ENCODE measurements at regions not wholly inside any gene's neighbourhood (a gene's known extent, or its start where the extent isn't known, plus 50 kb on each side); places are given as distances from the start of the nearest gene placed in this dataset.

- intact Hi-C loops (cut with micrococcal nuclease): no loop called here
- Mint-ChIP-seq H3K4me3 (no peak overlapping the region), H3K36me3 (no peaks in the 10 kb centered on the region), H3K9me3 (no peaks in the 10 kb centered on the region), H3K27me3 (peaks cover 10 to 18% of the 10 kb centered on the region in 2 donors), H3K27ac (no peak overlapping the region), H3K4me1 (no peaks in the 10 kb centered on the region)
- no peak for DNase-seq
- Histone ChIP-seq H3K27ac (ENCODE audit: low read depth, low read length) (no peak overlapping the region), H3K4me1 (ENCODE audit: insufficient read depth, low read length) (no peaks in the 10 kb centered on the region), H3K4me3 (ENCODE audit: low read length in 2 of 2) (no peak overlapping the region), H3K27me3 (ENCODE audit: insufficient read depth, low read length) (no peaks in the 10 kb centered on the region), H3K36me3 (ENCODE audit: insufficient read depth, low read length) (no peaks in the 10 kb centered on the region), H3K9me3 (ENCODE audit: control insufficient read depth in 1 of 2, low read length in 2 of 2) (no peaks in the 10 kb centered on the region)
- ChIA-PET CTCF (ENCODE audit: partially characterized antibody) (no interaction called here), POLR2A (ENCODE audit: partially characterized antibody) (no interaction called here)
Measured at GRCh38 chr12:69090722-69091121, 148.6 kb upstream of the CPSF6 start.

- Histone ChIP-seq H3K27me3 (ENCODE audit: insufficient read depth, low read length) (no peaks in the 10 kb centered on the region), H3K4me1 (ENCODE audit: insufficient read depth, low read length) (no peaks in the 10 kb centered on the region), H3K36me3 (ENCODE audit: insufficient read depth, low read length) (no peaks in the 10 kb centered on the region), H3K27ac (ENCODE audit: low read depth, low read length) (no peak overlapping the region), H3K4me3 (ENCODE audit: low read length in 2 of 2) (no peak overlapping the region), H3K9me3 (ENCODE audit: control insufficient read depth in 1 of 2, low read length in 2 of 2) (no peaks in the 10 kb centered on the region)
- DNase-seq: no peak
- H3K36me3 Mint-ChIP-seq: no peaks in the 10 kb centered on the region
- intact Hi-C loops (cut with micrococcal nuclease): no loop called here
- H3K27ac Mint-ChIP-seq: no peak overlapping the region
- ChIA-PET POLR2A (ENCODE audit: partially characterized antibody) (no interaction called here), CTCF (ENCODE audit: partially characterized antibody) (no interaction called here)
- H3K4me3 Mint-ChIP-seq: no peak overlapping the region
- no peaks in the 10 kb centered on the region for H3K9me3 Mint-ChIP-seq
- peaks cover 10 to 18% of the 10 kb centered on the region in 2 donors for H3K27me3 Mint-ChIP-seq
- H3K4me1 Mint-ChIP-seq: no peaks in the 10 kb centered on the region
Measured at GRCh38 chr12:69091442-69092017, 147.8 kb upstream of the CPSF6 start.

GRCh38 chr12:69092137-69092536, 147.2 kb upstream of the CPSF6 start:
- Histone ChIP-seq H3K36me3 (ENCODE audit: insufficient read depth, low read length) (no peaks in the 10 kb centered on the region), H3K27me3 (ENCODE audit: insufficient read depth, low read length) (no peaks in the 10 kb centered on the region), H3K9me3 (ENCODE audit: control insufficient read depth in 1 of 2, low read length in 2 of 2) (no peaks in the 10 kb centered on the region), H3K4me1 (ENCODE audit: insufficient read depth, low read length) (no peaks in the 10 kb centered on the region), H3K4me3 (ENCODE audit: low read length in 2 of 2) (no peak overlapping the region), H3K27ac (ENCODE audit: low read depth, low read length) (no peak overlapping the region)
- ChIA-PET CTCF (ENCODE audit: partially characterized antibody) (no interaction called here), POLR2A (ENCODE audit: partially characterized antibody) (no interaction called here)
- intact Hi-C loops (cut with micrococcal nuclease): no loop called here
- Mint-ChIP-seq H3K4me3 (no peak overlapping the region), H3K9me3 (no peaks in the 10 kb centered on the region), H3K4me1 (no peaks in the 10 kb centered on the region), H3K27me3 (peaks cover 10 to 15% of the 10 kb centered on the region in 2 donors), H3K27ac (no peak overlapping the region), H3K36me3 (no peaks in the 10 kb centered on the region)
- no peak for DNase-seq

- Histone ChIP-seq H3K4me1 (ENCODE audit: insufficient read depth, low read length) (no peaks in the 10 kb centered on the region), H3K36me3 (ENCODE audit: insufficient read depth, low read length) (no peaks in the 10 kb centered on the region), H3K9me3 (ENCODE audit: control insufficient read depth in 1 of 2, low read length in 2 of 2) (no peaks in the 10 kb centered on the region), H3K27me3 (ENCODE audit: insufficient read depth, low read length) (no peaks in the 10 kb centered on the region), H3K4me3 (ENCODE audit: low read length in 2 of 2) (no peak overlapping the region), H3K27ac (ENCODE audit: low read depth, low read length) (no peak overlapping the region)
- no peaks in the 10 kb centered on the region for H3K9me3 Mint-ChIP-seq
- ChIA-PET POLR2A (ENCODE audit: partially characterized antibody) (no interaction called here), CTCF (ENCODE audit: partially characterized antibody) (interaction anchor here (1.1 kb wide), 1 partner anchor 25 kb away, joined by 3 read pairs; no protein-coding TSS in a partner anchor)
- H3K4me1 Mint-ChIP-seq: no peaks in the 10 kb centered on the region
- H3K27me3 Mint-ChIP-seq: peaks cover 10 to 18% of the 10 kb centered on the region in 2 donors
- no peak for DNase-seq
- no peak overlapping the region for H3K27ac Mint-ChIP-seq
- no peaks in the 10 kb centered on the region for H3K36me3 Mint-ChIP-seq
- H3K4me3 Mint-ChIP-seq: no peak overlapping the region
- intact Hi-C loops (cut with micrococcal nuclease): no loop called here
Measured at GRCh38 chr12:69094606-69095216, 144.7 kb upstream of the CPSF6 start.

GRCh38 chr12:69095765-69096477, 143.4 kb upstream of the CPSF6 start:
- H3K27ac Mint-ChIP-seq: no peak overlapping the region
- no peaks in the 10 kb centered on the region for H3K9me3 Mint-ChIP-seq
- Histone ChIP-seq H3K4me3 (ENCODE audit: low read length in 2 of 2) (no peak overlapping the region), H3K9me3 (ENCODE audit: control insufficient read depth in 1 of 2, low read length in 2 of 2) (no peaks in the 10 kb centered on the region), H3K27me3 (ENCODE audit: insufficient read depth, low read length) (no peaks in the 10 kb centered on the region), H3K4me1 (ENCODE audit: insufficient read depth, low read length) (no peaks in the 10 kb centered on the region), H3K36me3 (ENCODE audit: insufficient read depth, low read length) (no peaks in the 10 kb centered on the region), H3K27ac (ENCODE audit: low read depth, low read length) (no peak overlapping the region)
- ChIA-PET CTCF (ENCODE audit: partially characterized antibody) (interaction anchor here (1.0 kb wide), 1 partner anchor 8 kb away, joined by 3 read pairs; no protein-coding TSS in a partner anchor), POLR2A (ENCODE audit: partially characterized antibody) (no interaction called here)
- intact Hi-C loops (cut with micrococcal nuclease): no loop called here
- no peaks in the 10 kb centered on the region for H3K36me3 Mint-ChIP-seq
- no peak for DNase-seq
- no peaks in the 10 kb centered on the region for H3K4me1 Mint-ChIP-seq
- H3K4me3 Mint-ChIP-seq: no peak overlapping the region
- H3K27me3 Mint-ChIP-seq: peaks cover 10 to 13% of the 10 kb centered on the region in 2 donors

GRCh38 chr12:69096669-69097335, 142.6 kb upstream of the CPSF6 start:
- POLR2A ChIA-PET (ENCODE audit: partially characterized antibody): no interaction called here
- H3K27ac Mint-ChIP-seq: no peak overlapping the region

DNA sequence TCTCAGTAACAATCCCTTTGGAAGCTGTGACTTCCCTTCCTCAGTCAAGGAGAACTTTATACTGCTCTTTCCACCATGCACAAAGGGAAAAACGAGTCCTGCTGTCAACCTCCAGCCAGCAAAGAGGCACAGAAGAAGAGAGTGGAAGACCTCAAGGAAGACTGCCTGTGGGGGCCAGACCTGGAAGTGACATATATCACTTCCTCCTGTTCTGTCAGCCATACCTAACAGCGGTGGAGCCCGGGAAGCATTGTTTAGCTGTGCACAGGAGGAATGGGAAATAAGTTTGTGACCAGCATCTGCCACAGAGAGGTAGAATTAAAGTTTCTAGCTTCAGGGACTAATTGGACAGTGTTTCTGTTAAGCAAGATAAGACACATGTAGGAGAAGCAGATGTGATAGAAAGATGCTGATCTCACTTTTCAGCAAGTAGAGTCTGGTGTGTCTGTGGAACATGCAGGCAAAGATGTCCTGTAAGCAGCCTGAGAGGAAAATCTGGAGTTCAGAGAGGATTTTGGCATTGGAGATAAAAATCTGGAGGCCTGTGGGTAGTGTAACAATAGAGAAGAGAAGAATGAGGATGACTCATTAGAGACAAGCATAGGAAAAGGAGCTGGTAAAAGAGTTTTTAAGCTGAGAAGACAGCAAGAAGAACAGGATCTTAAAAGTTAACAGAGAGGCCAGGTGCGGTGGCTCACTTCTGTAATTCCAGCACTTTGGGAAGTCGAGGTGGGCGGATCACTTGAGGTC, 141.6 kb upstream of the CPSF6 start:
- intact Hi-C loops (cut with micrococcal nuclease): no loop called here
- Histone ChIP-seq H3K4me1 (ENCODE audit: insufficient read depth, low read length) (no peaks in the 10 kb centered on the region), H3K27ac (ENCODE audit: low read depth, low read length) (no peak overlapping the region), H3K36me3 (ENCODE audit: insufficient read depth, low read length) (no peaks in the 10 kb centered on the region), H3K4me3 (ENCODE audit: low read length in 2 of 2) (no peak overlapping the region), H3K9me3 (ENCODE audit: control insufficient read depth in 1 of 2, low read length in 2 of 2) (no peaks in the 10 kb centered on the region), H3K27me3 (ENCODE audit: insufficient read depth, low read length) (peaks cover 3% of the 10 kb centered on the region)
- DNase-seq: no peak
- Mint-ChIP-seq H3K27ac (no peak overlapping the region), H3K4me3 (no peak overlapping the region), H3K27me3 (peaks cover 11% of the 10 kb centered on the region in 2 donors), H3K36me3 (no peaks in the 10 kb centered on the region), H3K4me1 (peaks cover 0 to 3% (median under 1%) of the 10 kb centered on the region in 4 donors), H3K9me3 (no peaks in the 10 kb centered on the region)
- ChIA-PET POLR2A (ENCODE audit: partially characterized antibody) (no interaction called here), CTCF (ENCODE audit: partially characterized antibody) (no interaction called here)

More at GRCh38 chr12:69096669-69097335, 142.6 kb upstream of the CPSF6 start:
- intact Hi-C loops (cut with micrococcal nuclease): no loop called here
- H3K9me3 ChIP-seq (ENCODE audit: control insufficient read depth in 1 of 2, low read length in 2 of 2): no peaks in the 10 kb centered on the region
- H3K4me3 ChIP-seq (ENCODE audit: low read length in 2 of 2): no peak overlapping the region
- H3K36me3 ChIP-seq (ENCODE audit: insufficient read depth, low read length): no peaks in the 10 kb centered on the region
- H3K36me3 Mint-ChIP-seq: no peaks in the 10 kb centered on the region
- CTCF ChIA-PET (ENCODE audit: partially characterized antibody): interaction anchor here (1.0 kb wide), 1 partner anchor 9 kb away, joined by 3 read pairs; no protein-coding TSS in a partner anchor
- no peak overlapping the region for H3K27ac ChIP-seq (ENCODE audit: low read depth, low read length)
- DNase-seq: no peak
- no peak overlapping the region for H3K4me3 Mint-ChIP-seq
- no peaks in the 10 kb centered on the region for H3K9me3 Mint-ChIP-seq
- peaks cover 3% of the 10 kb centered on the region for H3K27me3 ChIP-seq (ENCODE audit: insufficient read depth, low read length)
- H3K4me1 Mint-ChIP-seq: no peaks in the 10 kb centered on the region
- peaks cover 10 to 13% of the 10 kb centered on the region in 2 donors for H3K27me3 Mint-ChIP-seq
- no peaks in the 10 kb centered on the region for H3K4me1 ChIP-seq (ENCODE audit: insufficient read depth, low read length)

Data from CD4-positive, alpha-beta memory T cell (primary cell).